Body of pancreas (tissue), 4 donors: ENCODE measurements at regions not wholly inside any gene's neighbourhood (a gene's known extent, or its start where the extent isn't known, plus 50 kb on each side); places are given as distances from the start of the nearest gene placed in this dataset.

Source experiments
- ATAC-seq: fragments of 150-250 bp; one replicate; pipeline ENCODE4 v1.9.1; 2016
- DNase-seq, 4 donors: peaks; one replicate each; pipeline ENCODE4 v3.0.0-alpha.2; 2019
- H3K27ac ChIP-seq, 4 donors: fragments of 200-600 bp; sonication (generic); 1 replicate in 3 of 4; 2 replicates in 1 of 4; pipeline versions ENCODE4 v1.5.1 to v1.6.1; 2016 to 2019; ENCODE audit warnings: mild to moderate bottlenecking in 1 of 4, mixed read lengths in 1 of 4, moderate library complexity in 1 of 4
- H3K27me3 ChIP-seq, 2 donors: fragments of 200-600 bp; sonication (generic); one replicate each; pipeline ENCODE4 v1.6.0; 2016; ENCODE audit warnings: mild to moderate bottlenecking in 1 of 2
- H3K36me3 ChIP-seq, 2 donors: fragments of 200-600 bp; sonication (generic); replicated peaks in 1 of 2; 2 replicates each; pipeline ENCODE4 v1.5.1; 2016; ENCODE audit warnings: low read depth in 2 of 2; ENCODE audit not compliant: insufficient read depth in 1 of 2
- H3K4me1 ChIP-seq: fragments of 200-600 bp; sonication (generic); one replicate; pipeline ENCODE4 v1.6.0; 2016
- H3K4me3 ChIP-seq, 2 donors: fragments of 200-600 bp; sonication (generic); 1 replicate in 1 of 2; 2 replicates in 1 of 2; pipeline ENCODE4 v1.5.1; 2016 to 2019
- H3K9me3 ChIP-seq, 3 donors: fragments of 200-600 bp; sonication (generic); 1 replicate in 2 of 3; 2 replicates in 1 of 3; pipeline ENCODE4 v1.5.1; 2016
- POLR2A ChIP-seq, 3 donors: fragments of 450-650 bp; IDR thresholded peaks; one replicate each; pipeline ENCODE4 v1.6.1; 2016; ENCODE audit warnings: antibody characterized with exemption in 3 of 3, mild to moderate bottlenecking in 2 of 3
- WGBS, 2 donors: methylation state at CpG; one replicate each; pipeline ENCODE4 v1.1.5; 2017; 5-methylcytosine and 5-hydroxymethylcytosine counted together
- intact Hi-C: fragments of 100-400 bp; cut with DNase I; formaldehyde crosslinking; loops from one replicate; pipeline ENCODE4 v1.15.1; 2023
- TF ChIP-seq, protein P1 (sequence below), 7 experiments: fragments of 450-650 bp in 4 of 7; fragments of 200-600 bp in 3 of 7; sonication (generic) in 3 of 7; IDR thresholded peaks; one replicate each; pipeline ENCODE4 v1.5.1; 2016 to 2019; ENCODE audit warnings: antibody characterized with exemption in 7 of 7

- H3K36me3 ChIP-seq, result no peaks in the 10 kb centered on the region
- ATAC-seq (no peak), DNase-seq (no peak)
- intact Hi-C loops, result no loop called here
- no peak for TF ChIP-seq POLR2A (IDR thresholded peaks at IDR 0.05)
- TF ChIP-seq, protein P1, sequence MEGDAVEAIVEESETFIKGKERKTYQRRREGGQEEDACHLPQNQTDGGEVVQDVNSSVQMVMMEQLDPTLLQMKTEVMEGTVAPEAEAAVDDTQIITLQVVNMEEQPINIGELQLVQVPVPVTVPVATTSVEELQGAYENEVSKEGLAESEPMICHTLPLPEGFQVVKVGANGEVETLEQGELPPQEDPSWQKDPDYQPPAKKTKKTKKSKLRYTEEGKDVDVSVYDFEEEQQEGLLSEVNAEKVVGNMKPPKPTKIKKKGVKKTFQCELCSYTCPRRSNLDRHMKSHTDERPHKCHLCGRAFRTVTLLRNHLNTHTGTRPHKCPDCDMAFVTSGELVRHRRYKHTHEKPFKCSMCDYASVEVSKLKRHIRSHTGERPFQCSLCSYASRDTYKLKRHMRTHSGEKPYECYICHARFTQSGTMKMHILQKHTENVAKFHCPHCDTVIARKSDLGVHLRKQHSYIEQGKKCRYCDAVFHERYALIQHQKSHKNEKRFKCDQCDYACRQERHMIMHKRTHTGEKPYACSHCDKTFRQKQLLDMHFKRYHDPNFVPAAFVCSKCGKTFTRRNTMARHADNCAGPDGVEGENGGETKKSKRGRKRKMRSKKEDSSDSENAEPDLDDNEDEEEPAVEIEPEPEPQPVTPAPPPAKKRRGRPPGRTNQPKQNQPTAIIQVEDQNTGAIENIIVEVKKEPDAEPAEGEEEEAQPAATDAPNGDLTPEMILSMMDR (IDR thresholded peaks at IDR 0.05), result no peak
- H3K4me1 ChIP-seq, result no peaks in the 10 kb centered on the region
- no peaks in the 10 kb centered on the region for H3K27me3 ChIP-seq
- H3K9me3 ChIP-seq, result peaks cover 0 to 7% (median 0%) of the 10 kb centered on the region in 3 donors
- no peak overlapping the region for H3K27ac ChIP-seq
- H3K4me3 ChIP-seq, result no peak overlapping the region
Observed at GRCh38 chr21:14787312-14787711, 241.2 kb upstream of the SAMSN1 start.

DNA sequence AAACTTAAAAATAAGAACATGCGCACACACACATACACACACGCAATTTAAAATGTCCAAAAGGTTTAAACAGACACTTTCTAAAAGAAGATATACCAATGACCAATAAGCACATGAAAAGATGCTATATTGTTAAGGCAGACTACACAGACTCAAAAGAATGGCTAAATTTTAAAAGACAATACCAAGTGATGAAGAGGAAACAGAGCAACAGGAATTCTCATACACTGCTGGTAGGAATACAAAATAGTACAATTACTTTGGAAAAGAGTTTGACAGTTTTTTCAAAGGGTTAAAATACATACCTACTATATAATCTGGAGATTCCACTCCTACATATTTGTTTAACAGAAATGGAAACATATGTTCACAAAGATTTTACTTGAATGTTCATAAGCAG is 239.6 kb upstream of the SAMSN1 start:
- Histone ChIP-seq H3K4me3 (no peak overlapping the region), H3K27ac (no peak overlapping the region), H3K27me3 (no peaks in the 10 kb centered on the region), H3K36me3 (no peaks in the 10 kb centered on the region), H3K4me1 (no peaks in the 10 kb centered on the region), H3K9me3 (peaks cover 0 to 7% (median 0%) of the 10 kb centered on the region in 3 donors)
- intact Hi-C loops, result no loop called here
- 94 to 97% methylated on average over 2 of the region's 2 CpGs for WGBS, 2 donors
- ATAC-seq (no peak), DNase-seq (no peak)
- TF ChIP-seq, protein P1 (IDR thresholded peaks at IDR 0.05), result no peak
- TF ChIP-seq POLR2A (IDR thresholded peaks at IDR 0.05), result no peak

DNA sequence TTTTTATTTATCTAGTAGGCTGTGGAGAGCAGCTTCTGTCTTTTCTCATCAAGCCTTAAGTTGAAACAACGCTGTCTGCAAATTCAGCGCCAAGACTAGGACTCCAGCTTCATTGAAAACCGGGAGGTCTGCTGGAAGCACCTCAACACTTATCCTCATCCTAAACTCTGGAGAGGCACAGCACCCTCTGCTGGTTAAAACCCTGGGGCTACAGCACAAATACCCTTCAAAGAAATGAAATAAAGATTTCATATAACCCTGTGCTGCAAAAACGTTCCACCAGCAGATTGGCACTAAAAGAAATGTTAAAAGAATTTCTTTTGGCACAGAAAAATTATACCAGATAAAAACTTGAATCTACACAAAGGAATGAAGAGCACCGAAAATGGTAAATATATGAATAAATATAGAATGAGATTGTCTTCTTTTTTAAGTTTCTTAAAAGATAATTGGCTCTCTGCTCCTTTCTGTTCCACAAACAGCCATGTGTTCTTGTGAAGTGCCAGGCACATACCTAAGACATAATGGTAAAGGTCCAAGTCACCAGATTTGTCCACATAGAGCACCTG is 227.7 kb upstream of the SAMSN1 start:
- DNase-seq (peak; percentile 55 to 83 (median 76)), ATAC-seq (peak; percentile 83)
- Histone ChIP-seq H3K4me3 (no peak overlapping the region), H3K4me1 (peaks cover 14% of the 10 kb centered on the region), H3K9me3 (no peaks in the 10 kb centered on the region), H3K36me3 (no peaks in the 10 kb centered on the region), H3K27me3 (no peaks in the 10 kb centered on the region), H3K27ac (no peak overlapping the region)
- intact Hi-C loops, result no loop called here
- 17 to 25% methylated on average over 5 of the region's 5 CpGs for WGBS, 2 donors
- TF ChIP-seq, protein P1 (IDR thresholded peaks at IDR 0.05), result peak; percentile 48 to 74 (median 60)
- TF ChIP-seq POLR2A (IDR thresholded peaks at IDR 0.05), result no peak

DNA sequence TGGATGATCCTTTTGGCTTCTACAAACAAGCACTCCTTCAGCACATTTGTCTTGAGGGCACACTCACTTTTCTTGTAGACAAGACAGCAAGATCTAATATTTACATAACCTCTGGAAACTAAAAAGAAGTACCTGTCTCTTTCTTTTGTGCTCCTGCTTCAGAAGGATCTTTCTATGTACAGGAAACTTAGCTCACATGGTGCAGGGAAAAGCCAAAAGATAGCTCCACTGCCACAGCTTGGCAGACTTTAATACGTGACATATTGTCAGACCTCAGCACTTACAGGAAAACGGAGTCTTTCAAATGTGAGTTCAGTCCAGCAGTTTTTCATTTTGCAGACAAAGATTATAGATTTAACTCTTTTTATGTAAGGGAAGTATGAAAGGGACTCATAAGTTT is 225.5 kb upstream of the SAMSN1 start:
- Histone ChIP-seq H3K27ac (no peak overlapping the region), H3K9me3 (no peaks in the 10 kb centered on the region), H3K4me3 (no peak overlapping the region), H3K4me1 (peaks cover 14% of the 10 kb centered on the region), H3K36me3 (no peaks in the 10 kb centered on the region), H3K27me3 (no peaks in the 10 kb centered on the region)
- DNase-seq (peak in 1 of 4 donors; percentile 16), ATAC-seq (no peak)
- intact Hi-C loops, result no loop called here
- no peak for TF ChIP-seq POLR2A (IDR thresholded peaks at IDR 0.05)
- TF ChIP-seq, protein P1 (IDR thresholded peaks at IDR 0.05), result no peak
- 21 to 22% methylated on average over 2 of the region's 2 CpGs for WGBS, 2 donors

GRCh38 chr21:14768042-14768441 is 221.9 kb upstream of the SAMSN1 start:
- intact Hi-C loops, result no loop called here
- Histone ChIP-seq H3K27ac (no peak overlapping the region), H3K9me3 (no peaks in the 10 kb centered on the region), H3K4me3 (no peak overlapping the region), H3K36me3 (no peaks in the 10 kb centered on the region), H3K4me1 (peaks cover 14% of the 10 kb centered on the region), H3K27me3 (no peaks in the 10 kb centered on the region)
- no peak for ATAC-seq
- TF ChIP-seq, protein P1 (IDR thresholded peaks at IDR 0.05), result no peak
- TF ChIP-seq POLR2A (IDR thresholded peaks at IDR 0.05), result no peak
- 78 to 92% methylated on average over 2 of the region's 2 CpGs for WGBS, 2 donors
- no peak for DNase-seq
